PFSK-1 (cell line): ENCODE measurements at regions not wholly inside any gene's neighbourhood (a gene's known extent, or its start where the extent isn't known, plus 50 kb on each side); places are given as distances from the start of the nearest gene placed in this dataset.

Experiments
- FOXP2 ChIP-seq: optimal IDR thresholded peaks from 2 replicates; pipeline ENCODE3; 2011; ENCODE audit warnings: borderline replicate concordance, control low read depth, inconsistent platforms; ENCODE audit not compliant: insufficient read depth; ENCODE audit errors: extremely low read length, extremely low read depth
- POLR2AphosphoS5 ChIP-seq: IDR thresholded peaks from 2 replicates; pipeline ENCODE4 v1.6.1; 2012; ENCODE audit warnings: low read depth, mild to moderate bottlenecking, control low read depth, low read length, moderate library complexity
- SIN3A ChIP-seq: IDR thresholded peaks from 2 replicates; pipeline ENCODE4 v1.6.1; 2012; ENCODE audit warnings: mild to moderate bottlenecking, low read length, moderate library complexity, borderline replicate concordance; ENCODE audit not compliant: insufficient read depth
- TAF1 ChIP-seq: IDR thresholded peaks from 2 replicates; pipeline ENCODE4 v1.6.1; 2012; ENCODE audit warnings: low read length, control low read depth, borderline replicate concordance; ENCODE audit not compliant: insufficient read depth
- TF ChIP-seq, protein P1 (sequence below), 2 experiments: IDR thresholded peaks; 2 replicates each; pipeline versions ENCODE4 v1.6.1 to v1.8.0; 2011 to 2012; ENCODE audit warnings: low read depth in 2 of 2, low read length in 2 of 2, control low read depth in 1 of 2, inconsistent platforms in 1 of 2, mild to moderate bottlenecking in 1 of 2, moderate library complexity in 1 of 2; ENCODE audit not compliant: insufficient read depth in 1 of 2

- TF ChIP-seq, protein P1, sequence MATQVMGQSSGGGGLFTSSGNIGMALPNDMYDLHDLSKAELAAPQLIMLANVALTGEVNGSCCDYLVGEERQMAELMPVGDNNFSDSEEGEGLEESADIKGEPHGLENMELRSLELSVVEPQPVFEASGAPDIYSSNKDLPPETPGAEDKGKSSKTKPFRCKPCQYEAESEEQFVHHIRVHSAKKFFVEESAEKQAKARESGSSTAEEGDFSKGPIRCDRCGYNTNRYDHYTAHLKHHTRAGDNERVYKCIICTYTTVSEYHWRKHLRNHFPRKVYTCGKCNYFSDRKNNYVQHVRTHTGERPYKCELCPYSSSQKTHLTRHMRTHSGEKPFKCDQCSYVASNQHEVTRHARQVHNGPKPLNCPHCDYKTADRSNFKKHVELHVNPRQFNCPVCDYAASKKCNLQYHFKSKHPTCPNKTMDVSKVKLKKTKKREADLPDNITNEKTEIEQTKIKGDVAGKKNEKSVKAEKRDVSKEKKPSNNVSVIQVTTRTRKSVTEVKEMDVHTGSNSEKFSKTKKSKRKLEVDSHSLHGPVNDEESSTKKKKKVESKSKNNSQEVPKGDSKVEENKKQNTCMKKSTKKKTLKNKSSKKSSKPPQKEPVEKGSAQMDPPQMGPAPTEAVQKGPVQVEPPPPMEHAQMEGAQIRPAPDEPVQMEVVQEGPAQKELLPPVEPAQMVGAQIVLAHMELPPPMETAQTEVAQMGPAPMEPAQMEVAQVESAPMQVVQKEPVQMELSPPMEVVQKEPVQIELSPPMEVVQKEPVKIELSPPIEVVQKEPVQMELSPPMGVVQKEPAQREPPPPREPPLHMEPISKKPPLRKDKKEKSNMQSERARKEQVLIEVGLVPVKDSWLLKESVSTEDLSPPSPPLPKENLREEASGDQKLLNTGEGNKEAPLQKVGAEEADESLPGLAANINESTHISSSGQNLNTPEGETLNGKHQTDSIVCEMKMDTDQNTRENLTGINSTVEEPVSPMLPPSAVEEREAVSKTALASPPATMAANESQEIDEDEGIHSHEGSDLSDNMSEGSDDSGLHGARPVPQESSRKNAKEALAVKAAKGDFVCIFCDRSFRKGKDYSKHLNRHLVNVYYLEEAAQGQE (IDR thresholded peaks at IDR 0.05; ENCODE audit: insufficient read depth in 1 of 2, low read depth in 2 of 2, low read length in 2 of 2) = no peak
- TF ChIP-seq SIN3A (no peak), FOXP2 (no peak), TAF1 (no peak), POLR2AphosphoS5 (no peak)
Observed at GRCh38 chr9:115194216-115194615, 76.3 kb upstream of the TNC start.

GRCh38 chr9:115195912-115196311 is 78.0 kb upstream of the TNC start:
- no peak for TF ChIP-seq SIN3A
- TF ChIP-seq FOXP2 = no peak
- TF ChIP-seq POLR2AphosphoS5 = no peak
- TF ChIP-seq, protein P1 (IDR thresholded peaks at IDR 0.05; ENCODE audit: insufficient read depth in 1 of 2, low read depth in 2 of 2, low read length in 2 of 2) = no peak
- TF ChIP-seq TAF1 = no peak

DNA sequence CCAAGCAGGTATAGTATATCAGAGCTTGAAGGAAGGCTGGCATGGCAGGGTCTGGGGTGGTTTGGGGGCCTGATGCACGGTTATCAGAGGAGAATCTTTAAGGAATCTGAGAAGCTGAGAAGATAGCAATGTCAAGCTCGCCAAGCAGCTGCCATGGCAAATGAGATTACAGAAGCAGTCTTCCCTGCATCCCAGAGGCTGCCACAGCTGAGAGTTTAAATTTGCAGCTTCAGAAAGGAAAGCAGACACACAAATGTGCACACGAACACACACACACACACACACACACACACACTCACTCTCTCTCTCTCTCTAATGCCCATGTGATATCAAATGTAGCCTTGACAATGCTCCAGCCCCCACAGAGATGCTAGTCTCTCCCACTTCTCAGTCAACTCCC is 79.0 kb upstream of the TNC start:
- TF ChIP-seq TAF1 (no peak), POLR2AphosphoS5 (no peak), SIN3A (no peak), FOXP2 (no peak)
- TF ChIP-seq, protein P1 (IDR thresholded peaks at IDR 0.05; ENCODE audit: insufficient read depth in 1 of 2, low read depth in 2 of 2, low read length in 2 of 2) = no peak

GRCh38 chr9:115198001-115198400 is 80.0 kb upstream of the TNC start:
- TF ChIP-seq, protein P1 (IDR thresholded peaks at IDR 0.05; ENCODE audit: insufficient read depth in 1 of 2, low read depth in 2 of 2, low read length in 2 of 2) = no peak
- TF ChIP-seq POLR2AphosphoS5 = no peak
- TF ChIP-seq TAF1 = no peak
- no peak for TF ChIP-seq FOXP2
- TF ChIP-seq SIN3A = no peak
